ENCODE measurements at regions not wholly inside any gene's neighbourhood (a gene's known extent, or its start where the extent isn't known, plus 50 kb on each side); places are given as distances from the start of the nearest gene placed in this dataset.

DNA sequence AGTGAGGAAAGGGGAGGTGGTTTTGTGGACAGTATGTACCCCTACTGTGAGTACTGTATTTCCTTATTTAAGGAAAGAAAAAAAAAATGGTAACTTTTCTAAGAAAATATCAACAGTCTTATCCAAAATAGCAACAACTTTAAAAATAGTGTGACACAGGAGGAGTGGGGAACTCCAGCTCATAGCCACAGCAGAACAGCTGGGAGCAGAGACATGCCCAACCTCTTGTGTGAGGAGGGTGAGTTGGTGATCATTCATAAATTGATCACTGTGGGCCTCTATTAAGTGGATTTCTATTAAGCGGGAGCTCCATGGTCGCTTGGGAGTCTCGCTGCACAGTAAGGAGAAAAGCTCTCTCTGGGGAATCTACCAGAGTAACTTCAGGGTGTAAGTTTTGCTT lies 158.8 kb upstream of the DUSP10 start:
- TF ChIP-seq, protein P1, sequence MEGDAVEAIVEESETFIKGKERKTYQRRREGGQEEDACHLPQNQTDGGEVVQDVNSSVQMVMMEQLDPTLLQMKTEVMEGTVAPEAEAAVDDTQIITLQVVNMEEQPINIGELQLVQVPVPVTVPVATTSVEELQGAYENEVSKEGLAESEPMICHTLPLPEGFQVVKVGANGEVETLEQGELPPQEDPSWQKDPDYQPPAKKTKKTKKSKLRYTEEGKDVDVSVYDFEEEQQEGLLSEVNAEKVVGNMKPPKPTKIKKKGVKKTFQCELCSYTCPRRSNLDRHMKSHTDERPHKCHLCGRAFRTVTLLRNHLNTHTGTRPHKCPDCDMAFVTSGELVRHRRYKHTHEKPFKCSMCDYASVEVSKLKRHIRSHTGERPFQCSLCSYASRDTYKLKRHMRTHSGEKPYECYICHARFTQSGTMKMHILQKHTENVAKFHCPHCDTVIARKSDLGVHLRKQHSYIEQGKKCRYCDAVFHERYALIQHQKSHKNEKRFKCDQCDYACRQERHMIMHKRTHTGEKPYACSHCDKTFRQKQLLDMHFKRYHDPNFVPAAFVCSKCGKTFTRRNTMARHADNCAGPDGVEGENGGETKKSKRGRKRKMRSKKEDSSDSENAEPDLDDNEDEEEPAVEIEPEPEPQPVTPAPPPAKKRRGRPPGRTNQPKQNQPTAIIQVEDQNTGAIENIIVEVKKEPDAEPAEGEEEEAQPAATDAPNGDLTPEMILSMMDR (IDR thresholded peaks at IDR 0.05; ENCODE audit: unreplicated experiment): no peak
- H3K27ac Mint-ChIP-seq (ENCODE audit: unreplicated experiment): no peak overlapping the region
- no peak for DNase-seq
- no peaks in the 10 kb centered on the region for H3K36me3 Mint-ChIP-seq (ENCODE audit: insufficient read depth, unreplicated experiment)
- no peaks in the 10 kb centered on the region for H3K27me3 Mint-ChIP-seq (ENCODE audit: unreplicated experiment)
- CTCF ChIA-PET: no interaction called here
- no TSS peak for BruUV-seq (replicated peaks)
- H3K4me3 Mint-ChIP-seq (ENCODE audit: low read depth, unreplicated experiment): no peak overlapping the region
- intact Hi-C loops (cut with micrococcal nuclease; ENCODE audit: unreplicated experiment): no loop called here
- peaks cover 2% of the 10 kb centered on the region for H3K9me3 Mint-ChIP-seq (ENCODE audit: low read depth, unreplicated experiment)
- H3K4me1 Mint-ChIP-seq (ENCODE audit: low read depth, unreplicated experiment): no peaks in the 10 kb centered on the region

DNA sequence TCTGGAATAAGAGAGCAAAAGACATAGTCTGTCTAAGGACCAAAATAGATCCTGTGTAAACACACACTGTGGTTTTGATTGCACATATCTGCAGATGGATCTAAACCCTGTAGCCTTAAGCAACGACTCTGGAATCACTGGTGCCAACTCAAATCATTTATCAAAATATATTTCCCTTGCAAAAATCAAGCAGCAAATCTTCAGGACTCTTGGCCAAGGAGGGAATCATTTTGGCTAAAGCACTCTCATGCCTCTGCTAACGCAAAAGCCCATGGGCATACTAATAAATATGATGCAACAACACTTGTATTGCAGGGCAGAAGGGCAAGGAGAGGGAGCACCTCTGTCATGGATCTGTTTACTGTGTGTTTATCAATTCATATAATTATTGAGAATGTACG lies 155.4 kb upstream of the DUSP10 start:
- no TSS peak for BruUV-seq (replicated peaks)
- no peak for DNase-seq
- Mint-ChIP-seq H3K27ac (ENCODE audit: unreplicated experiment) (no peak overlapping the region), H3K9me3 (ENCODE audit: low read depth, unreplicated experiment) (peaks cover under 1% of the 10 kb centered on the region), H3K36me3 (ENCODE audit: insufficient read depth, unreplicated experiment) (no peaks in the 10 kb centered on the region), H3K4me3 (ENCODE audit: low read depth, unreplicated experiment) (no peak overlapping the region), H3K27me3 (ENCODE audit: unreplicated experiment) (no peaks in the 10 kb centered on the region), H3K4me1 (ENCODE audit: low read depth, unreplicated experiment) (no peaks in the 10 kb centered on the region)
- CTCF ChIA-PET: no interaction called here
- TF ChIP-seq, protein P1 (IDR thresholded peaks at IDR 0.05; ENCODE audit: unreplicated experiment): no peak
- intact Hi-C loops (cut with micrococcal nuclease; ENCODE audit: unreplicated experiment): no loop called here

DNA sequence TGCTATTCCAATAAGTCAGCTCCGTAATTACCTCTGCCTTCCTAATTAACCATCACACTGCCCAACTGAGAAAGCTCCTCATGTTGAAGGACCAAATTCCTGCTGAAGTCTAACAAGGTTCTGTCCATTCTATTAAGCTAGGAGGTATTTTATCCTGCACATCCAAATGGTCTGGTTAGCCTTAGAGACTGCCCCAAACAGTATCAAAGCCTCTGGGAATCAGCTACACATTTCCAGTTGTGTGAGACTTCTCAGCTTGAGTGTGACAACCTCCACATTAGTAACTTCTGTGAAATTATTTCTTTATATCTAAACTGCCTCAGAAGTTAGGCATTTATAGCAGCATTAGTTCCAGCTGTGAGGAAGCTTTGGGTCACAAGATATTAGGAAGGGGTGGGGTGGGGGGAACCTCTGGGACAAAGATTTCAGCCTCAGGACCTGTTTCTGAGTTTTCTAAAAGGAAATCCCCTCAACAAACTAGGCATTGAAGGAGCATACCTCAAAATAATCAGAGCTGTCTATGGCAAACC lies 150.5 kb upstream of the DUSP10 start:
- intact Hi-C loops (cut with micrococcal nuclease; ENCODE audit: unreplicated experiment): no loop called here
- no peaks in the 10 kb centered on the region for H3K27me3 Mint-ChIP-seq (ENCODE audit: unreplicated experiment)
- peaks cover 28% of the 10 kb centered on the region for H3K4me1 Mint-ChIP-seq (ENCODE audit: low read depth, unreplicated experiment)
- H3K4me3 Mint-ChIP-seq (ENCODE audit: low read depth, unreplicated experiment): no peak overlapping the region
- no peaks in the 10 kb centered on the region for H3K36me3 Mint-ChIP-seq (ENCODE audit: insufficient read depth, unreplicated experiment)
- no TSS peak for BruUV-seq (replicated peaks)
- TF ChIP-seq, protein P1 (IDR thresholded peaks at IDR 0.05; ENCODE audit: unreplicated experiment): no peak
- H3K27ac Mint-ChIP-seq (ENCODE audit: unreplicated experiment): no peak overlapping the region
- CTCF ChIA-PET: no interaction called here
- no peak for DNase-seq
- H3K9me3 Mint-ChIP-seq (ENCODE audit: low read depth, unreplicated experiment): no peaks in the 10 kb centered on the region

DNA sequence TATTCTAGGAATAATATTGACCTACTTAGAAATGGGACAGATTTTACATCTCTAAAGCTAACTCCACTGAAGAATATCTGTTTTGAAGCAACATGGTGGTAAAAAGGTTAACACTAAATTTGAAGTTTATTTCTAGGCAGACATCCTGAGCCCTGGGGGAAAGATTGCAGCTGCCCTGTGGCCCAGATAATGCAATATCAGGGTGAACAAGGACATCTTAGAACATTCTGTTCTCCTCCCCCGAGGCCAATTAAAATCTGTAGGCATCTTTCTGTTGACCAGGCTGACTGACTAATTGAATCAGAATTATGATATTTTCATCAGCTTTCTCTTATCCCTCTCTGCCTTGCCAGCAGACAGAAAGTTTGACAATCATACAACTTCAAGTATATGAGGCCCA lies 149.8 kb upstream of the DUSP10 start:
- BruUV-seq (replicated peaks): no TSS peak
- TF ChIP-seq, protein P1 (IDR thresholded peaks at IDR 0.05; ENCODE audit: unreplicated experiment): no peak
- peaks cover 5% of the 10 kb centered on the region for H3K36me3 Mint-ChIP-seq (ENCODE audit: insufficient read depth, unreplicated experiment)
- H3K9me3 Mint-ChIP-seq (ENCODE audit: low read depth, unreplicated experiment): no peaks in the 10 kb centered on the region
- H3K4me1 Mint-ChIP-seq (ENCODE audit: low read depth, unreplicated experiment): peaks cover 35% of the 10 kb centered on the region
- H3K4me3 Mint-ChIP-seq (ENCODE audit: low read depth, unreplicated experiment): no peak overlapping the region
- no peak overlapping the region for H3K27ac Mint-ChIP-seq (ENCODE audit: unreplicated experiment)
- no peak for DNase-seq
- CTCF ChIA-PET: no interaction called here
- H3K27me3 Mint-ChIP-seq (ENCODE audit: unreplicated experiment): no peaks in the 10 kb centered on the region
- intact Hi-C loops (cut with micrococcal nuclease; ENCODE audit: unreplicated experiment): no loop called here

All from Calu3 (cell line).